Liver (tissue), 8 donors: ENCODE measurements at regions not wholly inside any gene's neighbourhood (a gene's known extent, or its start where the extent isn't known, plus 50 kb on each side); places are given as distances from the start of the nearest gene placed in this dataset.

Experiments used
- DNase-seq: peaks from one replicate; pipeline ENCODE4 v3.0.0-alpha.2; 2017; ENCODE audit warnings: low spot score
- H3K27ac ChIP-seq, 2 donors: one replicate each; pipeline ENCODE4 v1.7.0; 2013; ENCODE audit warnings: inconsistent platforms in 2 of 2, low read length in 2 of 2, control low read depth in 1 of 2, low read depth in 1 of 2, mild to moderate bottlenecking in 1 of 2
- H3K27me3 ChIP-seq, 4 donors: one replicate each; pipeline versions ENCODE4 v1.6.1 to v1.7.0; 2013; ENCODE audit warnings: low read length in 3 of 4, inconsistent platforms in 1 of 4, mild to moderate bottlenecking in 1 of 4, moderate library complexity in 1 of 4; ENCODE audit not compliant: control insufficient read depth in 4 of 4, insufficient read depth in 4 of 4
- H3K36me3 ChIP-seq, 4 donors: one replicate each; pipeline versions ENCODE4 v1.6.1 to v1.7.0; 2013; ENCODE audit warnings: low read length in 3 of 4, mild to moderate bottlenecking in 3 of 4, low read depth in 1 of 4, moderate library complexity in 1 of 4; ENCODE audit not compliant: control insufficient read depth in 4 of 4, insufficient read depth in 3 of 4
- H3K4me1 ChIP-seq, 4 donors: one replicate each; pipeline versions ENCODE4 v1.6.1 to v1.7.0; 2013; ENCODE audit warnings: low read length in 3 of 4, mild to moderate bottlenecking in 3 of 4, moderate library complexity in 1 of 4; ENCODE audit not compliant: control insufficient read depth in 4 of 4, insufficient read depth in 4 of 4
- H3K4me3 ChIP-seq, 3 donors: one replicate each; pipeline versions ENCODE4 v1.6.1 to v1.7.0; 2013; ENCODE audit warnings: low read length in 3 of 3, control low read depth in 1 of 3, low read depth in 1 of 3, mild to moderate bottlenecking in 1 of 3
- H3K9ac ChIP-seq, 2 donors: one replicate each; pipeline ENCODE4 v1.7.0; 2013; ENCODE audit warnings: low read length in 2 of 2, mild to moderate bottlenecking in 2 of 2, moderate library complexity in 2 of 2, control low read depth in 1 of 2, low read depth in 1 of 2
- H3K9me3 ChIP-seq, 4 donors: one replicate each; pipeline versions ENCODE4 v1.6.1 to v1.7.0; 2013; ENCODE audit warnings: low read length in 3 of 4; ENCODE audit not compliant: control insufficient read depth in 4 of 4
- ATF3 ChIP-seq: IDR thresholded peaks from 2 replicates; pipeline ENCODE4 v1.6.1; 2016; ENCODE audit warnings: antibody characterized with exemption
- CTCF ChIP-seq: fragments of 150-350 bp; IDR thresholded peaks from 2 replicates; pipeline ENCODE4 v1.5.1; 2017; ENCODE audit warnings: improper control_type of control experiment, low read depth, low read length; ENCODE audit not compliant: missing input control
- EGR1 ChIP-seq, 2 donors: IDR thresholded peaks; 2 replicates each; pipeline ENCODE4 v1.6.1; 2016 to 2018; ENCODE audit warnings: antibody characterized with exemption in 2 of 2, low read depth in 2 of 2
- FOXA1 ChIP-seq: IDR thresholded peaks from 2 replicates; pipeline ENCODE4 v1.6.1; 2016; ENCODE audit warnings: antibody characterized with exemption
- FOXA2 ChIP-seq: IDR thresholded peaks from 2 replicates; pipeline ENCODE4 v1.6.1; 2016; ENCODE audit warnings: antibody characterized with exemption
- GABPA ChIP-seq, 2 donors: IDR thresholded peaks in 1 of 2; conservative IDR thresholded peaks in 1 of 2; 2 replicates each; pipeline ENCODE4 v1.6.1; 2016; ENCODE audit warnings: antibody characterized with exemption in 2 of 2, mild to moderate bottlenecking in 1 of 2, moderate library complexity in 1 of 2
- HNF4A ChIP-seq, 2 donors: conservative IDR thresholded peaks; 2 replicates each; pipeline ENCODE4 v1.6.1; 2016; ENCODE audit warnings: antibody characterized with exemption in 2 of 2, mild to moderate bottlenecking in 2 of 2
- HNF4G ChIP-seq: IDR thresholded peaks from 2 replicates; pipeline ENCODE4 v1.6.1; 2016; ENCODE audit warnings: antibody characterized with exemption
- JUND ChIP-seq, 2 donors: IDR thresholded peaks; 2 replicates each; pipeline ENCODE4 v1.6.1; 2016; ENCODE audit warnings: antibody characterized with exemption in 2 of 2
- MAX ChIP-seq: IDR thresholded peaks from 2 replicates; pipeline ENCODE4 v1.6.1; 2016; ENCODE audit warnings: antibody characterized with exemption
- NR2F2 ChIP-seq: IDR thresholded peaks from 2 replicates; pipeline ENCODE4 v1.6.1; 2016; ENCODE audit warnings: antibody characterized with exemption
- RAD21 ChIP-seq, 2 donors: IDR thresholded peaks; 2 replicates each; pipeline ENCODE4 v1.6.1; 2016; ENCODE audit warnings: antibody characterized with exemption in 2 of 2, mild to moderate bottlenecking in 2 of 2
- REST ChIP-seq: IDR thresholded peaks from 2 replicates; pipeline ENCODE4 v1.6.1; 2016; ENCODE audit warnings: antibody characterized with exemption, mild to moderate bottlenecking
- RXRA ChIP-seq, 2 donors: IDR thresholded peaks; 2 replicates each; pipeline ENCODE4 v1.6.1; 2017 to 2018; ENCODE audit warnings: antibody characterized with exemption in 2 of 2, mild to moderate bottlenecking in 1 of 2
- SP1 ChIP-seq: IDR thresholded peaks from 2 replicates; pipeline ENCODE4 v1.6.1; 2018; ENCODE audit warnings: antibody characterized with exemption, mild to moderate bottlenecking
- TAF1 ChIP-seq: conservative IDR thresholded peaks from 2 replicates; pipeline ENCODE4 v1.6.1; 2016; ENCODE audit warnings: antibody characterized with exemption, mild to moderate bottlenecking
- YY1 ChIP-seq: IDR thresholded peaks from 2 replicates; pipeline ENCODE4 v1.6.1; 2016; ENCODE audit warnings: antibody characterized with exemption, mild to moderate bottlenecking
- ZBTB33 ChIP-seq: IDR thresholded peaks from 2 replicates; pipeline ENCODE4 v1.6.1; 2016; ENCODE audit warnings: antibody characterized with exemption
- WGBS: extraction: QIAGEN DNeasy Blood & Tissue Kit; methylation state at CpG from one replicate; pipeline ENCODE4 v1.1.7; 2013; 5-methylcytosine and 5-hydroxymethylcytosine counted together
- donor health status: healthy.
- donor health status: healthy.
- donor health status: healthy.
- donor health status: healthy.
- donor health status: healthy.

- Histone ChIP-seq H3K9ac (no peak overlapping the region), H3K27me3 (peaks cover 2 to 13% (median 6%) of the 10 kb centered on the region in 4 donors), H3K4me3 (peak overlapping the region; percentile 58 to 85 (median 60)), H3K9me3 (no peaks in the 10 kb centered on the region), H3K4me1 (peaks cover 11 to 30% (median 22%) of the 10 kb centered on the region in 4 donors), H3K27ac (no peak overlapping the region), H3K36me3 (no peaks in the 10 kb centered on the region)
- WGBS, result 1% methylated on average over 77 of the region's 79 CpGs
- TF ChIP-seq ZBTB33, result no peak
- TF ChIP-seq FOXA1, result no peak
- TF ChIP-seq TAF1, result no peak
- TF ChIP-seq REST, result no peak
- no peak for TF ChIP-seq ATF3
- TF ChIP-seq CTCF, result no peak
- no peak for TF ChIP-seq RXRA (IDR thresholded peaks at IDR 0.05)
- TF ChIP-seq FOXA2, result no peak
- no peak for TF ChIP-seq MAX
- no peak for TF ChIP-seq HNF4G
- TF ChIP-seq EGR1 (IDR thresholded peaks at IDR 0.05; ENCODE audit: low read depth in 2 of 2), result no peak
- TF ChIP-seq YY1, result no peak
- TF ChIP-seq GABPA (IDR thresholded peaks at IDR 0.05 in 1 of 2, conservative IDR thresholded peaks at IDR 0.05 in 1 of 2), result no peak
- TF ChIP-seq RAD21 (IDR thresholded peaks at IDR 0.05), result no peak
- no peak for TF ChIP-seq JUND (IDR thresholded peaks at IDR 0.05)
- TF ChIP-seq HNF4A (conservative IDR thresholded peaks at IDR 0.05), result no peak
- TF ChIP-seq NR2F2, result no peak
- no peak for TF ChIP-seq SP1
- DNase-seq, result no peak
Observed at GRCh38 chr4:182143822-182144625, 99.2 kb upstream of the TENM3 start.
